Esophagus squamous epithelium (tissue), 5 donors: ENCODE measurements at regions not wholly inside any gene's neighbourhood (a gene's known extent, or its start where the extent isn't known, plus 50 kb on each side); places are given as distances from the start of the nearest gene placed in this dataset.

Experiments
- DNase-seq: peaks from one replicate; lab custom pipeline; 2025; lab: John Stamatoyannopoulos, UW
- H3K27ac ChIP-seq, 4 donors: fragments of 200-600 bp; sonication (generic); one replicate each; pipeline ENCODE4 v1.5.1; 2016 to 2019; ENCODE audit warnings: mild to moderate bottlenecking in 1 of 4
- H3K27me3 ChIP-seq, 4 donors: fragments of 200-600 bp; sonication (generic); 1 replicate in 3 of 4; 2 replicates in 1 of 4; pipeline versions ENCODE4 v1.5.1 to v1.6.0; 2017 to 2021; ENCODE audit warnings: antibody characterized with exemption in 1 of 4
- H3K36me3 ChIP-seq, 3 donors: fragments of 200-600 bp; sonication (generic); one replicate each; pipeline ENCODE4 v1.5.1; 2016 to 2019
- H3K4me1 ChIP-seq, 3 donors: fragments of 200-600 bp; sonication (generic); one replicate each; pipeline ENCODE4 v1.5.1; 2017 to 2019
- H3K4me3 ChIP-seq, 4 donors: fragments of 200-600 bp; sonication (generic); 1 replicate in 3 of 4; 2 replicates in 1 of 4; pipeline ENCODE4 v1.5.1; 2016 to 2019; ENCODE audit warnings: mild to moderate bottlenecking in 2 of 4, moderate library complexity in 1 of 4
- H3K9me3 ChIP-seq, 3 donors: fragments of 200-600 bp; sonication (generic); one replicate each; pipeline ENCODE4 v1.5.1; 2016 to 2019
- POLR2A ChIP-seq, 4 donors: fragments of 450-650 bp; IDR thresholded peaks; one replicate each; pipeline ENCODE4 v1.6.1; 2017; ENCODE audit warnings: antibody characterized with exemption in 4 of 4, mild to moderate bottlenecking in 4 of 4, moderate library complexity in 3 of 4
- WGBS, 2 donors: methylation state at CpG; one replicate each; pipeline ENCODE4 v1.1.5; 2018; 5-methylcytosine and 5-hydroxymethylcytosine counted together
- intact Hi-C: fragments of 100-400 bp; cut with DNase I; formaldehyde crosslinking; loops from one replicate; pipeline ENCODE4 v1.15.0; 2022
- TF ChIP-seq, protein P1 (sequence below), 6 experiments: fragments of 450-650 bp in 4 of 6; fragments of 200-600 bp in 2 of 6; sonication (generic) in 2 of 6; IDR thresholded peaks; one replicate each; pipeline ENCODE4 v1.5.1; 2016 to 2019; ENCODE audit warnings: antibody characterized with exemption in 6 of 6, mild to moderate bottlenecking in 4 of 6, moderate library complexity in 4 of 6
- donor health status: DM: yes; HTN: yes; CAD: no.

DNA sequence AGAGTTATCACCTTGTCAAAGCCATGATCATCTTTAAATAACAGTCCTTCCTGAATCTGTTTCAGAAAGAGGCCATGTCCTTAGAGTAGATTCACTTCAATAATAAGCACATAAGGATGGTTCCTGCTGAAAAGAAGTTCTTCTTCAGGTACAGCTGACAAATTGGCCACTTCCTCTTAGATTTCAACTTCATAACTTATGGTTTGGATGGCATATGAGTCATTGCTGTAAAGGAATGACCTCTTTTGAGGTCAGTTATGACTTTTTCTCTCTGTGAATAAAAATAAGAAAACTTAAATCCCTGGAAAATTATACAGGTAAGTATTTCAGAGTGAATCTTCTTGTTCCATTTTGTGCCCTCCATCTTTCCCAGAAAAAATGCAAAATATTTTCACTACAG, 555.3 kb upstream of the ZNF462 start:
- no peak for TF ChIP-seq POLR2A (IDR thresholded peaks at IDR 0.05)
- TF ChIP-seq, protein P1, sequence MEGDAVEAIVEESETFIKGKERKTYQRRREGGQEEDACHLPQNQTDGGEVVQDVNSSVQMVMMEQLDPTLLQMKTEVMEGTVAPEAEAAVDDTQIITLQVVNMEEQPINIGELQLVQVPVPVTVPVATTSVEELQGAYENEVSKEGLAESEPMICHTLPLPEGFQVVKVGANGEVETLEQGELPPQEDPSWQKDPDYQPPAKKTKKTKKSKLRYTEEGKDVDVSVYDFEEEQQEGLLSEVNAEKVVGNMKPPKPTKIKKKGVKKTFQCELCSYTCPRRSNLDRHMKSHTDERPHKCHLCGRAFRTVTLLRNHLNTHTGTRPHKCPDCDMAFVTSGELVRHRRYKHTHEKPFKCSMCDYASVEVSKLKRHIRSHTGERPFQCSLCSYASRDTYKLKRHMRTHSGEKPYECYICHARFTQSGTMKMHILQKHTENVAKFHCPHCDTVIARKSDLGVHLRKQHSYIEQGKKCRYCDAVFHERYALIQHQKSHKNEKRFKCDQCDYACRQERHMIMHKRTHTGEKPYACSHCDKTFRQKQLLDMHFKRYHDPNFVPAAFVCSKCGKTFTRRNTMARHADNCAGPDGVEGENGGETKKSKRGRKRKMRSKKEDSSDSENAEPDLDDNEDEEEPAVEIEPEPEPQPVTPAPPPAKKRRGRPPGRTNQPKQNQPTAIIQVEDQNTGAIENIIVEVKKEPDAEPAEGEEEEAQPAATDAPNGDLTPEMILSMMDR (IDR thresholded peaks at IDR 0.05), result no peak
- Histone ChIP-seq H3K36me3 (no peaks in the 10 kb centered on the region), H3K4me1 (no peaks in the 10 kb centered on the region), H3K9me3 (no peaks in the 10 kb centered on the region), H3K27me3 (no peaks in the 10 kb centered on the region), H3K27ac (no peak overlapping the region), H3K4me3 (no peak overlapping the region)
- intact Hi-C loops, result no loop called here
- DNase-seq, result no peak

DNA sequence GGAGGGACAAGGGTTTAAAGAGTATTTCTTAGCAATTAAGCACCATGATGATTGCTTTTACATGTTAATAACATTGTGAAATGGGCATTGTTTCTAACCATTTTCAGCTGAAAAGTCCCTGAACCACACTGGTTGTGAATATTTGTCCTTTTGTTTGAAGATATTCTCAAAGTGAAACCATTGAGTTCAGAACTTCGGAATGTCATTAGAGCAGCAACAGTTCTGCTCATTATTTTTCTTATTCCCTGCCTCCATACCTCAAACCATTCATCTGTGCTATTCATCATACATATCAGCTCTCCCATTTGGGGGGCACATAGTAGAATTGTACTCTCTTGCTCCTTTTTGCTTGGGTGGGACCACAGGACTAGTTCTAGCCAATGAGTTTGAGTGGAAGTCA, 553.0 kb upstream of the ZNF462 start:
- H3K27ac ChIP-seq, result no peak overlapping the region
- intact Hi-C loops, result no loop called here
- H3K4me3 ChIP-seq, result no peak overlapping the region
- TF ChIP-seq, protein P1 (IDR thresholded peaks at IDR 0.05), result no peak
- TF ChIP-seq POLR2A (IDR thresholded peaks at IDR 0.05), result no peak
- 79 to 95% methylated on average over 1 of the region's 1 CpG for WGBS, 2 donors
- no peaks in the 10 kb centered on the region for H3K27me3 ChIP-seq
- H3K36me3 ChIP-seq, result no peaks in the 10 kb centered on the region
- no peak for DNase-seq
- H3K9me3 ChIP-seq, result no peaks in the 10 kb centered on the region
- H3K4me1 ChIP-seq, result no peaks in the 10 kb centered on the region

DNA sequence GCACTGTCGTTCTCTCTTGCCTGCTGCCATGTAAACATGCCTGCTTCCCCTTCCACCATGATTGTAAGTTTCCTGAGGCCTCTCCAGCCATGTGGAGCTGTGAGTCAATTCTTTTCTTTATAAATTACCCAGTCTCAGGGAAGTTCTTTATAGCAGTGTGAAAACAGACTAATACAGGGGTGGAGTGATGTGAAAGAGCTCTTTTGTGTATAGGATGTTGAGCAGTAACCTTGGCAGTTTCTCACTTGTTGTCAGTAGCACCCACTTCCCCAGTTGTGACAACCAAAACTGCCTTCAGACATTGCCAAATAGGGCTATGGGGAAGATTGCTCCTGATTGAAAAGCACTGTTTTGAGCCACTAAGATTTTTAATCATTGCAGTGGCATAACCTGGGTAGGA, 552.2 kb upstream of the ZNF462 start:
- 60 to 78% methylated on average over 1 of the region's 1 CpG for WGBS, 2 donors
- no peak overlapping the region for H3K4me3 ChIP-seq
- H3K4me1 ChIP-seq, result no peaks in the 10 kb centered on the region
- no peaks in the 10 kb centered on the region for H3K27me3 ChIP-seq
- H3K36me3 ChIP-seq, result no peaks in the 10 kb centered on the region
- intact Hi-C loops, result no loop called here
- no peak for DNase-seq
- no peak overlapping the region for H3K27ac ChIP-seq
- TF ChIP-seq, protein P1 (IDR thresholded peaks at IDR 0.05), result no peak
- TF ChIP-seq POLR2A (IDR thresholded peaks at IDR 0.05), result no peak
- H3K9me3 ChIP-seq, result no peaks in the 10 kb centered on the region

DNA sequence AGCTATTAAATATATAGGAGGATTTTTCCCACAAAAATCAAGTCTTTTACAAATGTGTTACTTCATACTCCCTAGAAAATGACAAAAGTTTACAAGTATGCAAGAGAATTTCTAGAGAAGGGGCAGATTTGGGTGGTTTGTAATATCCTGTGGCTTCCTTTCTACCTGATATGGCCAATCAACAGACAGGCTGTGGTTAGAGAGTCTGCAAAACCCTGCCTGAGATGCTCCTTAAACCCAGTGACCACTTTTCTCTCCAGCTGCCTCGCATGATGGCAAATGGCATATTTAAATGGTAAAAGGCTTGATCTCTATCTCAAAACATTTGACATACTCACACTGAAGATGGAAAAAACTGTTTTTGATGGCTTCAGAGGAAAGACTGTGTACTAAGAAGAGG, 550.1 kb upstream of the ZNF462 start:
- Histone ChIP-seq H3K27ac (no peak overlapping the region), H3K9me3 (no peaks in the 10 kb centered on the region), H3K27me3 (no peaks in the 10 kb centered on the region), H3K36me3 (no peaks in the 10 kb centered on the region), H3K4me3 (no peak overlapping the region), H3K4me1 (no peaks in the 10 kb centered on the region)
- intact Hi-C loops, result no loop called here
- 69 to 75% methylated on average over 1 of the region's 1 CpG for WGBS, 2 donors
- DNase-seq, result no peak
- no peak for TF ChIP-seq POLR2A (IDR thresholded peaks at IDR 0.05)
- TF ChIP-seq, protein P1 (IDR thresholded peaks at IDR 0.05), result no peak

DNA sequence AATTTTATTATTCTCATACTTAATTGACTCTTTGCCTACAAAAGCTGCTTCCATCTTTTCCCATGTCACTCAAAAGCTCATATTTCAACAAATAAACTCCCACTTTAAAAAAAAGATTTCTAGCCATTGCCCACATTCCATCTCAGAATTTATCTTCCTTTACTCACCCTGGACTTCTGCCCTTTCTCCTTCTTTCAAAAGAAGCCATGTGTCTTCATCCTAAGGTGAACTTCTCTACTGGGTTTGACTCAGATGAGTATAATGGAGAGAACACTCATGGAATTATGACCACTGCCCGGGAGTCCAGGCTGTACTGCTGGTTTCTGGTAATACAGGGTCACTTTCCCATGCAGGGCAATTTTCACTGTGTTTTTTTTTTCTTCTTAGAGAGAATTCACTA, 548.5 kb upstream of the ZNF462 start:
- H3K27me3 ChIP-seq, result no peaks in the 10 kb centered on the region
- no peaks in the 10 kb centered on the region for H3K36me3 ChIP-seq
- H3K27ac ChIP-seq, result no peak overlapping the region
- no peaks in the 10 kb centered on the region for H3K4me1 ChIP-seq
- intact Hi-C loops, result no loop called here
- no peak for DNase-seq
- 75 to 83% methylated on average over 1 of the region's 1 CpG for WGBS, 2 donors
- H3K9me3 ChIP-seq, result no peaks in the 10 kb centered on the region
- H3K4me3 ChIP-seq, result no peak overlapping the region
- TF ChIP-seq POLR2A (IDR thresholded peaks at IDR 0.05), result no peak
- TF ChIP-seq, protein P1 (IDR thresholded peaks at IDR 0.05), result no peak
